ENCODE measurements at regions not wholly inside any gene's neighbourhood (a gene's known extent, or its start where the extent isn't known, plus 50 kb on each side); places are given as distances from the start of the nearest gene placed in this dataset.
A peak's percentile ranks its signal among the peaks of the same experiment; 100 is the strongest.

GRCh38 chr15:95953032-95953431 lies 377.5 kb upstream of the NR2F2 start:
- no peaks in the 10 kb centered on the region for H3K36me3 ChIP-seq
- H3K4me3 ChIP-seq, result no peak overlapping the region
- H3K27me3 ChIP-seq, result no peaks in the 10 kb centered on the region
- TF ChIP-seq CTCF (IDR thresholded peaks at IDR 0.05; ENCODE audit: low read depth, low read length), result no peak
- peaks cover 4% of the 10 kb centered on the region for H3K4me1 ChIP-seq (ENCODE audit: low read depth)
- no peaks in the 10 kb centered on the region for H3K9me3 ChIP-seq (ENCODE audit: low read depth)
- no peak for DNase-seq (ENCODE audit: low read depth in 1 of 2, low spot score in 1 of 2)
- no peak overlapping the region for H3K27ac ChIP-seq

GRCh38 chr15:95957861-95958260 lies 372.6 kb upstream of the NR2F2 start:
- H3K27me3 ChIP-seq, result no peaks in the 10 kb centered on the region
- H3K4me3 ChIP-seq, result no peak overlapping the region
- DNase-seq (ENCODE audit: low read depth in 1 of 2, low spot score in 1 of 2), result no peak
- no peaks in the 10 kb centered on the region for H3K36me3 ChIP-seq
- no peaks in the 10 kb centered on the region for H3K4me1 ChIP-seq (ENCODE audit: low read depth)
- no peak overlapping the region for H3K27ac ChIP-seq
- no peak for TF ChIP-seq CTCF (IDR thresholded peaks at IDR 0.05; ENCODE audit: low read depth, low read length)
- no peaks in the 10 kb centered on the region for H3K9me3 ChIP-seq (ENCODE audit: low read depth)

DNA sequence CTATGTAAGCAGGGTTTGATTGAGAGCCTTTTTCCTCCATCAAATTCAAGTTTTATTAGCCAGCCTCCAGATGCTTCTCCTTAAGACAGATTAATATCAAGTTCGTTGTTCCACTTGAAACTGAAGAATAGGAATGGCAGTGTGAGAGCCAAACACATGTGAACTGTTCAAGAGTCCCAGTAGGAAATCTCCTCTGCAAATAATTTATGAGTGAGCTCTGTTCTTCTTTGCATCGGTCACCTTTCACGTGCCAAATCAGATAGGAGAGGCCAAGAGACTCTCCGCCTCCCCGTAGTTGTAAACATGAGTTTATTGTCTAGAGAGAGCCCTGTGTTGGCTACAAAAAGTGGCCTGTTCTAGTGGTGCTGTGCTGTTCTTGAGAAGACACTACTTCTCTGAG lies 372.1 kb upstream of the NR2F2 start:
- H3K4me1 ChIP-seq (ENCODE audit: low read depth), result no peaks in the 10 kb centered on the region
- H3K27me3 ChIP-seq, result no peaks in the 10 kb centered on the region
- no peaks in the 10 kb centered on the region for H3K36me3 ChIP-seq
- no peaks in the 10 kb centered on the region for H3K9me3 ChIP-seq (ENCODE audit: low read depth)
- DNase-seq (ENCODE audit: low read depth in 1 of 2, low spot score in 1 of 2), result no peak
- H3K4me3 ChIP-seq, result no peak overlapping the region
- TF ChIP-seq CTCF (IDR thresholded peaks at IDR 0.05; ENCODE audit: low read depth, low read length), result no peak
- no peak overlapping the region for H3K27ac ChIP-seq

GRCh38 chr15:95968856-95969255 lies 361.6 kb upstream of the NR2F2 start:
- H3K27ac ChIP-seq, result no peak overlapping the region
- no peak overlapping the region for H3K4me3 ChIP-seq
- no peak for DNase-seq (ENCODE audit: low read depth in 1 of 2, low spot score in 1 of 2)
- H3K36me3 ChIP-seq, result no peaks in the 10 kb centered on the region
- H3K4me1 ChIP-seq (ENCODE audit: low read depth), result no peaks in the 10 kb centered on the region
- no peak for TF ChIP-seq CTCF (IDR thresholded peaks at IDR 0.05; ENCODE audit: low read depth, low read length)
- no peaks in the 10 kb centered on the region for H3K27me3 ChIP-seq
- no peaks in the 10 kb centered on the region for H3K9me3 ChIP-seq (ENCODE audit: low read depth)

- H3K27me3 ChIP-seq, result no peaks in the 10 kb centered on the region
- TF ChIP-seq CTCF (IDR thresholded peaks at IDR 0.05; ENCODE audit: low read depth, low read length), result no peak
- no peaks in the 10 kb centered on the region for H3K4me1 ChIP-seq (ENCODE audit: low read depth)
- no peaks in the 10 kb centered on the region for H3K36me3 ChIP-seq
- no peak for DNase-seq (ENCODE audit: low read depth in 1 of 2, low spot score in 1 of 2)
- no peak overlapping the region for H3K27ac ChIP-seq
- H3K9me3 ChIP-seq (ENCODE audit: low read depth), result no peaks in the 10 kb centered on the region
- H3K4me3 ChIP-seq, result no peak overlapping the region
Measured at GRCh38 chr15:95970326-95970725, 360.2 kb upstream of the NR2F2 start.

DNA sequence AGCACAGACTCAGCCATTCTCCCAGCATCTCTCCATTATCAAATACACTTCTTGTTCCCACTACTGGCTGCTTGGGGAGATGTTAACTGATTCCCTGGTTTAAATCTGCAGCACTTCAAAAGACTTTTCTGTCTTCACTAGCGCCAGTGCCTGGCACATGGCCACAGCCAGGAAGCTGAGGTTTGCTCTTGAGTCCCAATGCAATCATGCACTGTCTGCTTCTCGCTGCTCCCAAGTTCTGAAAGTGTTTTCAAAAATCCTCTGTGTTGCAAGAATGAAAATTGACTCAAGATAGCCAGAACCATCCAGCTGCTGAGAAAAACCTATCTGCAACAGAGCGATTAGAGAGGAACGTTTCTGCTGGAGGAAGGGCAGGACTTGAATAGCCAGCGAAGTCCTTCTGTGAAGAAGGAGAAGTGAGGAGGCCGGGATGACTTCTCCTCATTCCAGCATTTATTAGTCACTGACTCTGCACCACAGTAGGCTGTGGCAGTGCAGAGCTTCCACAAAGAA lies 358.4 kb upstream of the NR2F2 start:
- Histone ChIP-seq H3K9me3 (ENCODE audit: low read depth) (no peaks in the 10 kb centered on the region), H3K27ac (no peak overlapping the region)
- peak; percentile 9 to 91 for DNase-seq (ENCODE audit: low read depth in 1 of 2, low spot score in 1 of 2)

More for the DNA sequence above, 358.4 kb upstream of the NR2F2 start:
- Histone ChIP-seq H3K4me3 (no peak overlapping the region), H3K27me3 (no peaks in the 10 kb centered on the region), H3K36me3 (no peaks in the 10 kb centered on the region), H3K4me1 (ENCODE audit: low read depth) (no peaks in the 10 kb centered on the region)
- TF ChIP-seq CTCF (IDR thresholded peaks at IDR 0.05; ENCODE audit: low read depth, low read length), result no peak

All from cardiac muscle cell (in vitro differentiated cells and primary cell).